Gastrocnemius medialis (tissue), 4 donors: ENCODE measurements at regions not wholly inside any gene's neighbourhood (a gene's known extent, or its start where the extent isn't known, plus 50 kb on each side); places are given as distances from the start of the nearest gene placed in this dataset.

ENCODE experiments used
- CTCF ChIP-seq, 5 experiments: fragments of 450-650 bp in 3 of 5; fragments of 200-600 bp in 2 of 5; sonication (generic) in 2 of 5; IDR thresholded peaks in 4 of 5; conservative IDR thresholded peaks in 1 of 5; 1 replicate in 4 of 5; 2 replicates in 1 of 5; pipeline ENCODE4 v1.5.1; 2016 to 2019; ENCODE audit warnings: antibody characterized with exemption in 5 of 5, mild to moderate bottlenecking in 3 of 5, moderate library complexity in 3 of 5
- POLR2A ChIP-seq, 2 donors: fragments of 450-650 bp; IDR thresholded peaks; one replicate each; pipeline ENCODE4 v1.6.1; 2017; ENCODE audit warnings: antibody characterized with exemption in 2 of 2, mild to moderate bottlenecking in 2 of 2, moderate library complexity in 2 of 2

DNA sequence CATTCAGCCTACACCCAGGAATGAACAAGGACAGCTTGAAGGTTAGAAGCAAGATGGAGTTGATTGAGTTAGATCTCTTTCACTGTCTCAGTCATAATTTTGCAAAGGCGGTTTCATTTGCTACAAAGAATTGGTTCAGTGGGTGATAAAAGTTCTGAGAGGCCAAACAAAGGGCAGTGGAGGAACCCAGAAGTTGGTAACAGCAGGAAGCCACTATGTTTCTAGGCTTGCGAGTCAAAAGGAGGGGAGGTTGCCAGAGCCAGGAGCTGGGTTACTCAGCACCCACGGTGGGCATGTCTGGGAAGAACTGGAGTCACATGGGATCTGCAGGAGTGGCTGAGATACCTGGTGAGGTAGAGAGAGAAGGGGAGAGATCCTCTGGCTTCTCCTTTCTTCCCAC, 64.2 kb upstream of the MRPS6 start:
- TF ChIP-seq CTCF (IDR thresholded peaks at IDR 0.05 in 4 of 5, conservative IDR thresholded peaks at IDR 0.05 in 1 of 5) (no peak), POLR2A (IDR thresholded peaks at IDR 0.05) (no peak)
